Superior temporal gyrus (tissue), 1 donor: ENCODE measurements at regions not wholly inside any gene's neighbourhood (a gene's known extent, or its start where the extent isn't known, plus 50 kb on each side); places are given as distances from the start of the nearest gene placed in this dataset.
A peak's percentile ranks its signal among the peaks of the same experiment; 100 is the strongest.

Experiments
- DNase-seq: peaks from one replicate; pipeline ENCODE4 v3.0.0-alpha.2; 2016; ENCODE audit errors: extremely low spot score

DNA sequence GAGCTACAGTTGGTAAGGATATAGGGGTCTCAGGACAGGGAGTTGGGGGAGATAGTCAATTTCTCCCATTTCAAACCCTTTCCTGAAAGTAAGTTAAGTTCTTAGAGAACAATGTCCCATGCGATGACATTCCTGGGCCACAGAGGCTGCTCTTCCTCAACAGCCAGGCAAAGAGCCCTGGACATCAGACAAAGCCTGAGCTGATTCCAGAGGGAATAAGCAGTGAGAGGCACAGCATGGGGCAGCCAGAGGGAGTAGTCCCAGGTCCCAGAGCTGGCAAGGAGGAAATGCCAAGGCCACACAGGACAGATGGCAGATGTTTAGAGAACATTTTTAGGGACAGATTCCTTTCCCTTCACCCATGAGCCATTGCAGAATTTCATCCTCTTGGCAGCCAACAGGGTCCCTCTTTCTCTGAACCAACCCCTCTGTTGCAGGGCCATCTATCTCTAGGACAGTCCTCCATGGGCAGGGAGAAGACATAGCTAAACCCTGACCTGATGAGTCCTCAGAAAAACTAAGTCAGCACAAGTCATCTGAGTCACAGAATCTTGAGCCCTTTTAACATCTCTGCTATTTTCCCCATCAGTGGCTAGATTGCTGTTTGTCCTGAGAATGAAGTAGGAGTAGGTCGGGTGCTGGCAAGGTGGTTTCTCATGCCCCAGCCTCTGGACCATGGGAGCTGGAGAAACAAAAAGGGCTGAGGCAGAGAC is 60.3 kb upstream of the CALM2 start:
- peak; percentile 17 for DNase-seq

DNA sequence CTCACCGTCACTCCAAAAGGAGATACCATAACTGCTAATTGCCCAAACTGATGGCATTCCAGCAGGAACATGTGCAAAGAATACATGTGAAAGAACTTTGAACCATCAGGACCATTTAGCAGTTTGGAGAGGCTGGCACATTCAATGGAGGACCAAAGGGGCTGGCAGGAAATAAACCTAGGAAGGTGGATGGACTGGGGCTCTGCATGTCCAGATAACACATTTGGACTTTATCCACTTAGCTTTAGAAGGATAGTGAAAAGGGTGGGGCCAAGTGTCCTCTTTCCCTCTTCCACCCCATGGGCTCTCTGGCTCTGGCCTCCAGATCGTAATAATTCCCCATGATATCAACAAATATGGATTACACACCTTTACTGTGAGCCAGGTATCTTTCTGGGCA is 58.8 kb upstream of the CALM2 start:
- DNase-seq = no peak

DNA sequence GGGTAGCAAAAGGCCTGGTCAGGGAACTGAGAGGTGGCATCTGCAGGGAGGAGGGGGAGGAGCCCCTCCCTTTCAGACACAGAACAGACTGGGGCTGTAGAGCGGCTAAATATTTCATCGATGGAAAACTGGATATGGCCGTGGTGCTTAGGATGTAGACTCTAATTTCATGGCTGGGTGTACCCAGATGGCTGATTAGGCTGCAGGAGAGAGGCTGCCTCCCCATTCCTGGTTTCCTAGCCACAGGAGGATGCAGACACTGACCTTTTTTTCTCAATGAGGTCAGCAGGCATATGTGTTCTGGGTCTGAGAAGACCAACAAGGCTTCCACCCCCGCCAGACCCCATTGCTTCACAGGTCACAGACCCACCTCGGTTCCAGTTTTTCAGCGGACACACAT is 58.1 kb upstream of the CALM2 start:
- DNase-seq = no peak

DNA sequence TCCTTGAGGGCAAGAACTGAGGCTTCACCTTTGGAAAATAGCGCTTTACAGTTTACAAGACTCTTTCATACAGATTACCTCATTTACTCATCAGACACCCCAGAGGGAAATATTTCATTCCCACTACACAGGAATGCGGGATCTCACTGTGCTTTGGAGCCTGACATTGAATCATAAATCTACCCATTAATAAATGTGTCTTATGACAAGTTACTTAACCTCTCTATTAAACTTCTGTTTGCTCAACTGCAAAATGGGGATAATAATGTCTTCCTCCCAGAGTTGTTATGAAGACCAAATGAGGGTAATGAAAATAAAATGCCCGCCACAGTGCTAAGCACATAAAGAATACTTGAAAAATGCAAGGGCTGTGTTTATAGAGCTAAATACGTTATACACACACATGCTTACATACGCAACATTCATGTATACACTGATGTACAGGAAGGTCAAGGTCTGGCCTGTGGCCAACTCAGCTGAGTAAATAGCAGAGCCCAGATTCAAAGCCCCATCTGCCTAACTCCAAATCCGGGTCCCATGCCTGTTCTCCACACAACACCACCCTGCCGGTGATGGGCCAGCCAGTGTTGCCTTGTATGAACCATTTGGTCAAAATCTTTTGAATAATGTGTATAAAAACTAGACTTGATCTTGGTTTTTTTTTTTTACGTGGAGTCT is 56.6 kb upstream of the CALM2 start:
- no peak for DNase-seq

GRCh38 chr2:47230418-47230817 is 54.1 kb upstream of the CALM2 start:
- DNase-seq = no peak

DNA sequence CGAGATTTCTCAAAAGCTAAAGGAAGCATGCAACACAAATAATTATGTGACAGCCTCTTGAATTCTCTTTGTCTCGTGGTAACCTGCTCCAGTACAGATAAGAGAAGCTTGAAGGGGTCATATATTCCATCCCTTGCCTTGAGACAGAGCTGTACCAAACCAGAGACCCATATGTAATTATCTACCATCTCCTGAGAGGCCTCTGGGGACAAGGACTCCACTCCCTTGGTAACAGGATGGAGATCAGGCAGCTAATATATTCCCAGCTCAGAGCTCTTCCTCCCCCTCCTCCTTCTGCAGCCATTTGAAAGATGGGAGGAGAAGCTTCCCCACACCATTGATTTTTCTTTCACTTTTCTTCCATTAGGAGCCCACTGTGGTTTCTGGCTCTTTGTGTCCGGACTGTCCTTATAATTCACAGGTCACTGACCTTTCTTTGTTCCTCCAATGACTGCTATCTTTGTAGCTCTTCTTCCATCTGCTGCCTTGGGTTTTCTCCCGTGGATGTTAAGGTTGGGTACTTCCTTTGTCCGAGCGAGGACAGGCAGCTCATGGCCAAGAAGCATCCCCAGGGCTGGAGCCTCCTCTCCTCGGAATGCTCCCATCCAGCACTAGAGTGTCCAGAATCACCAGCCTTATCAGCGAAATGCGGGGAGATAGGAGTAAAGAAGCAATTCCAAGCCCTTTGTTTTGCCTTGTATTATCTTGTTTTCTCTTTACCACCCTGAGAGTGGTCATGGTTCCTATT is 51.4 kb upstream of the CALM2 start:
- DNase-seq = no peak

DNA sequence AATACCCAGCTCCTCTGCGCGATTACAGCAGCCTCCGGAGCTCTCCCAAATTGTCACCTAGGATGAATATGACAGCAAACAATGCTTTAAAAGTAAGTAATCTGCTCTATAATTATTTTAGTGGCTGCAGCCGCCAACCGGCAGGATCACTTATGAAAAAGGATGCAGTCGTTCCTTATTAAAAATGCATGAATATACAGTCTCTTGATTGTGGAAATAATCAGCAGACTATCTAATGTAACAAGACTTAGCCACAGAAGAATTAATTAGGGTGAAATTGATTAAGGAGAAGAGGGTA is 50.6 kb upstream of the CALM2 start:
- DNase-seq = no peak

DNA sequence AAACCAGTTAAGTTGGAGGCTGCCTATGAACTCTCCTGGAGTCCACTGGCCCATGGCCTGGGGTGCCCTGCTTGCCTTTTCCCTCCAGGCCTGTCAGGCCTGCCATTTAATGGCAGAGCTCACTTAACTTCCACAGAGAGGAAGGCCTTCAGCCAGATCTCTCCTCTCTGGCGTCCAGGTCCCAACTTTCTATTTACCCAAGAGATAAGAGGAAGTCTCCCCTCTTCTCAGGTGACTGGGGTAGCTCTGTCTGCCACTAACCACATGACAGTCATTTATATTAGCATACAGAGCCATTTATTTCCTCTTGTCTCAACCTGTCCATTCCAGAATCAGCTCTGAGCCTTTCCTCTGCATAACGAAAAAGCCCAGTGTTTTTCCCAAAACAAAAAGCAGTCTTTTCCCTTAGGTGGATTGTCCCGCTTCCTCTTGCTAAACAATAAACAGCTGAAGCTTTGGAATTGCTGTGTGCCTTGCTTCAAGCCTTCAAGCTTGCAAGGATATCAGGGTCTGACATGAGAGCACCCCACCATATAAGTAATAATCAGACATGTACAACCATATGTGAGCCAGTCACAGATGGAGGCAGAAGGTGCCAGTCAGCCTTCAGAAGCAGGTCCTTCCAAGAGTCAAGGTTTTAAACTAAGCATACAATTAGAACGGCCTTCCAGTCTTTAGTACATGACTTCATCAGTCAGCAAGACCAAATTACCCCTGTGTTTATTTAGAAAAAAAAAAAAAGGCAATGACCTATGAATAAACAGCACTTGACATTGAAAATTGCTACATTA is 50.0 kb upstream of the CALM2 start:
- DNase-seq = no peak
